Breast epithelium (tissue), 3 donors: ENCODE measurements at regions not wholly inside any gene's neighbourhood (a gene's known extent, or its start where the extent isn't known, plus 50 kb on each side); places are given as distances from the start of the nearest gene placed in this dataset.

Experiments
- POLR2A ChIP-seq: fragments of 450-650 bp; IDR thresholded peaks from one replicate; pipeline ENCODE4 v1.6.1; 2016; ENCODE audit warnings: antibody characterized with exemption, mild to moderate bottlenecking, moderate library complexity
- POLR2AphosphoS5 ChIP-seq, 3 donors: sonication (generic); formaldehyde crosslinking; IDR thresholded peaks; one replicate each; pipeline ENCODE4 v1.6.1; 2017; ENCODE audit warnings: antibody characterized with exemption in 3 of 3
- TF ChIP-seq, protein P1 (sequence below), 3 donors: fragments of 450-650 bp; IDR thresholded peaks; one replicate each; pipeline ENCODE4 v1.5.1; 2016 to 2017; ENCODE audit warnings: antibody characterized with exemption in 3 of 3, mild to moderate bottlenecking in 3 of 3, moderate library complexity in 3 of 3

DNA sequence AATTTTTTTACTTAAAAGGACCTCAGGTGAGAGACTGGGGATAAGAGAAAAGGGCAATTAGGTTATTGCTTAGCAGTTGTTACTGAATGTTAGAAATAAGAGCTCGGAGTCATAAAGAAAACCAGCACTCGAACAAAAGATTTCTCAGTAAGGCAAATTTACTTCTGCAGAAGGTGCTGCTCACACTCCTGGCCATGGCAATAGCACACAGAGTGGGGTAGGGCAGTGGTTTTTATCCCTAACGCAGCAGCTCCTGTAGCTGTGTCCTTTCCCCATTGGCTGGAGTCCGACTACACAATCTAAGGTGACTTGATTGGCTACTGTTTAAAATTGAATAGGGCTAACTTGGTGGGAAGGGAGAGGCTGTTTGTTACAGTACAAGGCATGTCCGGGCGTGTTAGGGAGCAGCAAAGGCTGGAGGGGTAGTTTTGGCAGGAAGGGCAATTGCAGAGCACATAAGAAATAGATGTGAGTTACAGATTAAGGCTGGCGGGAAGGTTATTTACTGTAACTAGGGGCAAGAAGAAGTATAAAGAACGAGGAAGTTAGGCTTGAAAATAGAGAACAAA lies 112.1 kb downstream of the AKR1D1 start:
- TF ChIP-seq, protein P1, sequence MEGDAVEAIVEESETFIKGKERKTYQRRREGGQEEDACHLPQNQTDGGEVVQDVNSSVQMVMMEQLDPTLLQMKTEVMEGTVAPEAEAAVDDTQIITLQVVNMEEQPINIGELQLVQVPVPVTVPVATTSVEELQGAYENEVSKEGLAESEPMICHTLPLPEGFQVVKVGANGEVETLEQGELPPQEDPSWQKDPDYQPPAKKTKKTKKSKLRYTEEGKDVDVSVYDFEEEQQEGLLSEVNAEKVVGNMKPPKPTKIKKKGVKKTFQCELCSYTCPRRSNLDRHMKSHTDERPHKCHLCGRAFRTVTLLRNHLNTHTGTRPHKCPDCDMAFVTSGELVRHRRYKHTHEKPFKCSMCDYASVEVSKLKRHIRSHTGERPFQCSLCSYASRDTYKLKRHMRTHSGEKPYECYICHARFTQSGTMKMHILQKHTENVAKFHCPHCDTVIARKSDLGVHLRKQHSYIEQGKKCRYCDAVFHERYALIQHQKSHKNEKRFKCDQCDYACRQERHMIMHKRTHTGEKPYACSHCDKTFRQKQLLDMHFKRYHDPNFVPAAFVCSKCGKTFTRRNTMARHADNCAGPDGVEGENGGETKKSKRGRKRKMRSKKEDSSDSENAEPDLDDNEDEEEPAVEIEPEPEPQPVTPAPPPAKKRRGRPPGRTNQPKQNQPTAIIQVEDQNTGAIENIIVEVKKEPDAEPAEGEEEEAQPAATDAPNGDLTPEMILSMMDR (IDR thresholded peaks at IDR 0.05): no peak
- TF ChIP-seq POLR2AphosphoS5 (IDR thresholded peaks at IDR 0.05): no peak
- no peak for TF ChIP-seq POLR2A
